Esophagus squamous epithelium (tissue), 4 donors: ENCODE measurements at regions not wholly inside any gene's neighbourhood (a gene's known extent, or its start where the extent isn't known, plus 50 kb on each side); places are given as distances from the start of the nearest gene placed in this dataset.

Experiments
- POLR2A ChIP-seq, 4 donors: fragments of 450-650 bp; IDR thresholded peaks; one replicate each; pipeline ENCODE4 v1.6.1; 2017; ENCODE audit warnings: antibody characterized with exemption in 4 of 4, mild to moderate bottlenecking in 4 of 4, moderate library complexity in 3 of 4
- TF ChIP-seq, protein P1 (sequence below), 6 experiments: fragments of 450-650 bp in 4 of 6; fragments of 200-600 bp in 2 of 6; sonication (generic) in 2 of 6; IDR thresholded peaks; one replicate each; pipeline ENCODE4 v1.5.1; 2016 to 2019; ENCODE audit warnings: antibody characterized with exemption in 6 of 6, mild to moderate bottlenecking in 4 of 6, moderate library complexity in 4 of 6

- TF ChIP-seq, protein P1, sequence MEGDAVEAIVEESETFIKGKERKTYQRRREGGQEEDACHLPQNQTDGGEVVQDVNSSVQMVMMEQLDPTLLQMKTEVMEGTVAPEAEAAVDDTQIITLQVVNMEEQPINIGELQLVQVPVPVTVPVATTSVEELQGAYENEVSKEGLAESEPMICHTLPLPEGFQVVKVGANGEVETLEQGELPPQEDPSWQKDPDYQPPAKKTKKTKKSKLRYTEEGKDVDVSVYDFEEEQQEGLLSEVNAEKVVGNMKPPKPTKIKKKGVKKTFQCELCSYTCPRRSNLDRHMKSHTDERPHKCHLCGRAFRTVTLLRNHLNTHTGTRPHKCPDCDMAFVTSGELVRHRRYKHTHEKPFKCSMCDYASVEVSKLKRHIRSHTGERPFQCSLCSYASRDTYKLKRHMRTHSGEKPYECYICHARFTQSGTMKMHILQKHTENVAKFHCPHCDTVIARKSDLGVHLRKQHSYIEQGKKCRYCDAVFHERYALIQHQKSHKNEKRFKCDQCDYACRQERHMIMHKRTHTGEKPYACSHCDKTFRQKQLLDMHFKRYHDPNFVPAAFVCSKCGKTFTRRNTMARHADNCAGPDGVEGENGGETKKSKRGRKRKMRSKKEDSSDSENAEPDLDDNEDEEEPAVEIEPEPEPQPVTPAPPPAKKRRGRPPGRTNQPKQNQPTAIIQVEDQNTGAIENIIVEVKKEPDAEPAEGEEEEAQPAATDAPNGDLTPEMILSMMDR (IDR thresholded peaks at IDR 0.05) = no peak
- no peak for TF ChIP-seq POLR2A (IDR thresholded peaks at IDR 0.05)
Measured at GRCh38 chr2:126042089-126042488, 613.9 kb upstream of the GYPC start.
